GM12878 (cell line): ENCODE measurements at regions not wholly inside any gene's neighbourhood (a gene's known extent, or its start where the extent isn't known, plus 50 kb on each side); places are given as distances from the start of the nearest gene placed in this dataset.

Experiments
- ATAC-seq: fragments of 200-7000 bp; cut with Tn5 transposase; 3 replicates; pipeline ENCODE4 v1.9.1; 2020; ENCODE audit warnings: mild to moderate bottlenecking, moderate library complexity
- BruUV-seq: library from RNA; stranded (reverse); fragments of 400-500 nt; replicated peaks from 2 replicates; lab custom pipeline; 2021; lab: Mats Ljungman, UMichigan
- CTCF ChIA-PET: fragments of 300-600 bp; sonication (Branson Sonifier 250); formaldehyde crosslinking; extraction: SDS; loops from one replicate; lab custom pipeline; 2021; ENCODE audit warnings: inconsistent platforms; lab: Yijun Ruan, JAX
- POLR2A ChIA-PET: fragments of 350-600 bp; formaldehyde crosslinking; extraction: SDS; loops from one replicate; lab custom pipeline; 2021; ENCODE audit warnings: inconsistent platforms; lab: Charles Lee
- RAD21 ChIA-PET: fragments of 300-600 bp; sonication (Branson Sonifier 250); formaldehyde crosslinking; loops from one replicate; lab custom pipeline; 2023; ENCODE audit warnings: antibody characterized with exemption; ENCODE audit not compliant: unreplicated experiment; lab: Charles Lee
- SMC1A ChIA-PET: fragments of 300-600 bp; sonication (Branson Sonifier 250); formaldehyde crosslinking; loops from one replicate; lab custom pipeline; 2023; ENCODE audit not compliant: unreplicated experiment, uncharacterized antibody; lab: Charles Lee
- DNase-seq: peaks from one replicate; pipeline ENCODE4 v3.0.0-alpha.2; 2011; ENCODE audit warnings: low read depth, low spot score
- FAIRE-seq: peaks from 3 replicates; lab custom pipeline; 2011; peaks lifted over from hg19 to GRCh38; lab: Jason Lieb, UNC
- H2AFZ ChIP-seq: 2 replicates; pipeline ENCODE4 v1.6.0; 2011; ENCODE audit warnings: low read depth, low read length, control low read depth; ENCODE audit not compliant: control insufficient read depth
- H3K27ac ChIP-seq: 2 replicates; pipeline ENCODE4 v1.5.1; 2011; ENCODE audit warnings: control low read depth; ENCODE audit not compliant: control insufficient read depth, insufficient read depth
- H3K27me3 ChIP-seq, 2 experiments: replicated peaks in 1 of 2; 2 replicates each; pipeline versions ENCODE4 v1.6.0 to v1.6.1; 2011; ENCODE audit warnings: low read length in 1 of 2; ENCODE audit not compliant: control insufficient read depth in 2 of 2, insufficient read depth in 2 of 2
- H3K36me3 ChIP-seq, 2 experiments: 2 replicates each; pipeline ENCODE4 v1.5.1; 2011; ENCODE audit warnings: low read length in 1 of 2; ENCODE audit not compliant: control insufficient read depth in 2 of 2, insufficient read depth in 2 of 2
- H3K4me1 ChIP-seq: 2 replicates; pipeline ENCODE4 v1.6.1; 2011; ENCODE audit warnings: mild to moderate bottlenecking, low read length, moderate library complexity, mixed read lengths; ENCODE audit not compliant: control insufficient read depth, insufficient read depth
- H3K4me2 ChIP-seq: 2 replicates; pipeline ENCODE4 v1.6.0; 2011; ENCODE audit warnings: control low read depth; ENCODE audit not compliant: control insufficient read depth, insufficient read depth
- H3K4me3 ChIP-seq: fragments of 200-600 bp; sonication (generic); 2 replicates; pipeline ENCODE4 v1.5.1; 2016
- H3K79me2 ChIP-seq: 2 replicates; pipeline ENCODE4 v1.6.0; 2011; ENCODE audit warnings: low read length; ENCODE audit not compliant: control insufficient read depth, insufficient read depth
- H3K9ac ChIP-seq: 2 replicates; pipeline ENCODE4 v1.8.0; 2011; ENCODE audit warnings: low read length, control low read depth, mixed read lengths; ENCODE audit not compliant: control insufficient read depth, insufficient read depth
- H3K9me3 ChIP-seq: replicated peaks from 3 replicates; pipeline ENCODE4 v1.5.1; 2011; ENCODE audit warnings: mild to moderate bottlenecking, low read length; ENCODE audit not compliant: control insufficient read depth, insufficient read depth
- H4K20me1 ChIP-seq: 2 replicates; pipeline ENCODE4 v1.6.0; 2011; ENCODE audit not compliant: control insufficient read depth, insufficient read depth
- BACH1 ChIP-seq: fragments of 450-650 bp; IDR thresholded peaks from 2 replicates; pipeline ENCODE4 v1.6.1; 2017; ENCODE audit warnings: mild to moderate bottlenecking, borderline replicate concordance
- FOS ChIP-seq: IDR thresholded peaks from 3 replicates; pipeline ENCODE4 v1.6.1; 2011; ENCODE audit warnings: borderline replicate concordance; ENCODE audit not compliant: insufficient read length; ENCODE audit errors: extremely low read depth
- MXI1 ChIP-seq: fragments of 150-350 bp; IDR thresholded peaks from 2 replicates; pipeline ENCODE4 v1.6.1; 2011; ENCODE audit warnings: low read depth, mild to moderate bottlenecking, inconsistent platforms, low read length, improper control_type of control experiment
- NFYB ChIP-seq: IDR thresholded peaks from 2 replicates; pipeline ENCODE4 v1.6.1; 2011; ENCODE audit warnings: low read depth, mild to moderate bottlenecking, low read length, improper control_type of control experiment, moderate library complexity; ENCODE audit not compliant: insufficient read depth
- SMAD5 ChIP-seq: IDR thresholded peaks from 2 replicates; pipeline ENCODE4 v1.6.1; 2016; ENCODE audit warnings: antibody characterized with exemption, low read depth
- SMARCA5 ChIP-seq: fragments of 450-650 bp; IDR thresholded peaks from 2 replicates; pipeline ENCODE4 v1.6.1; 2017; ENCODE audit warnings: mild to moderate bottlenecking
- SMC3 ChIP-seq: IDR thresholded peaks from 2 replicates; pipeline ENCODE4 v1.6.1; 2011; ENCODE audit warnings: low read length, improper control_type of control experiment, borderline replicate concordance
- TCF12 ChIP-seq: IDR thresholded peaks from 2 replicates; pipeline ENCODE4 v1.6.1; 2011; ENCODE audit warnings: low read depth, mild to moderate bottlenecking, low read length
- TCF7 ChIP-seq: IDR thresholded peaks from 2 replicates; pipeline ENCODE4 v1.6.1; 2014; ENCODE audit warnings: antibody characterized with exemption, borderline replicate concordance
- ZSCAN29 ChIP-seq: fragments of 450-650 bp; IDR thresholded peaks from 2 replicates; pipeline ENCODE4 v1.6.1; 2017; ENCODE audit warnings: mild to moderate bottlenecking, moderate library complexity
- WGBS: methylation state at CpG from one replicate; pipeline ENCODE4 v1.1.6; 2016; ENCODE audit warnings: low lambda C conversion rate; ENCODE audit not compliant: insufficient replicate concordance, insufficient coverage; ENCODE audit errors: missing lambda C conversion rate; 5-methylcytosine and 5-hydroxymethylcytosine counted together
- in situ Hi-C: fragments of 300-500 bp; cut with MboI; formaldehyde crosslinking; loops from 9 replicates; pipeline ENCODE4 v1.14.3; 2018; ENCODE audit warnings: mixed read lengths
- intact Hi-C: fragments of 100-400 bp; cut with micrococcal nuclease; formaldehyde crosslinking; loops from one replicate; pipeline ENCODE4 v1.14.2; 2022; ENCODE audit not compliant: unreplicated experiment

- BruUV-seq, result no TSS peak
- intact Hi-C loops, result no loop called here
- 49% methylated on average over 3 of the region's 3 CpGs for WGBS
- ChIA-PET SMC1A (no interaction called here), POLR2A (no interaction called here), CTCF (no interaction called here), RAD21 (no interaction called here)
- FAIRE-seq (no peak), DNase-seq (no peak), ATAC-seq (no peak)
- in situ Hi-C loops, result no loop called here
- Histone ChIP-seq H3K4me3 (no peak overlapping the region), H3K27me3 (peaks cover 0 to 7% of the 10 kb centered on the region in 2 experiments; a peak in 3 of 4 replicates), H4K20me1 (no peaks in the 10 kb centered on the region), H3K36me3 (no peaks in the 10 kb centered on the region), H2AFZ (no peak overlapping the region), H3K9ac (no peak overlapping the region), H3K4me2 (no peak overlapping the region), H3K9me3 (no peaks in the 10 kb centered on the region; the same call in 2 of the 3 replicates), H3K27ac (no peak overlapping the region), H3K79me2 (no peaks in the 10 kb centered on the region), H3K4me1 (peaks cover 12% of the 10 kb centered on the region)
- TF ChIP-seq TCF12, result no peak
- TF ChIP-seq NFYB, result no peak
- no peak for TF ChIP-seq SMARCA5
- no peak for TF ChIP-seq SMAD5
- TF ChIP-seq BACH1, result no peak
- no peak for TF ChIP-seq FOS
Observed at GRCh38 chr15:69865369-69865768, 232.3 kb downstream of the TLE3 start.

DNA sequence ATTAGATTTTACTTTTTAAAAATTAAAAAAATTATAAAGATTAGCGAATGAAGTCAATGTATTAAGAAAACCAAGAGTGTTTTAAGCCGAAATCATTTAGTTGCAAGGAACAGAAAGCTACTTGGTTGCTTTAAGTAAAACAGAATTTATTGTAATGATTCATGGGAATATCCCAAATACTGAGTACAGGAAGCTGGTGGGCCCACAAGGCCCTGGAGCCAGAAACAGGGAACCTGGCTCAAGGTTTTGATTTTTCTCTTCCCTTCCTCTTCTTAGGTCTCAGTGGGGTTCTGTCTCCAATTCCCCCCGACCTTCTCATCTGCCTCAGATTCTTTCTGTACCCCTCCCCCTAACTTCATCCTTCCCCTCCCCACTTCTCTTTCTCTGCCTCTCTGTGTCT is 229.0 kb downstream of the TLE3 start:
- no peaks in the 10 kb centered on the region for H4K20me1 ChIP-seq
- H3K9ac ChIP-seq, result no peak overlapping the region
- H3K27ac ChIP-seq, result no peak overlapping the region
- WGBS, result 15% methylated on average over 3 of the region's 3 CpGs
- no peak overlapping the region for H2AFZ ChIP-seq
- in situ Hi-C loops, result no loop called here
- FAIRE-seq, result no peak
- ChIA-PET RAD21 (no interaction called here), CTCF (no interaction called here), POLR2A (no interaction called here), SMC1A (interaction anchor here (1.3 kb wide), 1 partner anchor 24 kb away, joined by 3 read pairs; no protein-coding TSS in a partner anchor)
- peaks cover under 1% of the 10 kb centered on the region; the same call in 2 of the 3 replicates for H3K9me3 ChIP-seq
- no peak overlapping the region for H3K4me3 ChIP-seq
- no peak overlapping the region for H3K4me2 ChIP-seq
- H3K79me2 ChIP-seq, result no peaks in the 10 kb centered on the region
- TF ChIP-seq MXI1 (no peak), ZSCAN29 (no peak), TCF7 (no peak), SMC3 (no peak)
- no peak for ATAC-seq
- BruUV-seq, result no TSS peak
- intact Hi-C loops, result no loop called here
- no peaks in the 10 kb centered on the region for H3K36me3 ChIP-seq
- DNase-seq, result no peak
- H3K27me3 ChIP-seq, result no peaks in the 10 kb centered on the region; a peak in 1 of 4 replicates
- no peaks in the 10 kb centered on the region for H3K4me1 ChIP-seq
